Lower lobe of right lung (tissue), 2 donors: ENCODE measurements at regions not wholly inside any gene's neighbourhood (a gene's known extent, or its start where the extent isn't known, plus 50 kb on each side); places are given as distances from the start of the nearest gene placed in this dataset.

Experiments
- ATAC-seq, 2 donors: fragments of 200-7000 bp; cut with Tn5 transposase; one replicate each; pipeline ENCODE4 v1.9.1; 2020 to 2022; ENCODE audit warnings: mild to moderate bottlenecking in 2 of 2, moderate library complexity in 2 of 2
- DNase-seq: peaks from one replicate; pipeline ENCODE4 v3.0.0-alpha.2; 2020
- H3K27ac ChIP-seq: fragments of 200-600 bp; one replicate; pipeline ENCODE4 v1.8.0; 2022
- H3K27me3 ChIP-seq: fragments of 200-600 bp; one replicate; pipeline ENCODE4 v1.8.0; 2022; ENCODE audit warnings: low read depth
- H3K36me3 ChIP-seq: fragments of 200-600 bp; one replicate; pipeline ENCODE4 v1.8.0; 2022; ENCODE audit warnings: mild to moderate bottlenecking
- H3K4me1 ChIP-seq: fragments of 200-600 bp; one replicate; pipeline ENCODE4 v1.8.0; 2022
- H3K4me3 ChIP-seq: fragments of 200-600 bp; one replicate; pipeline ENCODE4 v1.8.0; 2022; ENCODE audit warnings: mild to moderate bottlenecking
- H3K9me3 ChIP-seq: fragments of 200-600 bp; one replicate; pipeline ENCODE4 v1.8.0; 2022
- intact Hi-C: fragments of 100-400 bp; cut with DNase I; formaldehyde crosslinking; loops from one replicate; pipeline ENCODE4 v1.11.0; 2022
- TF ChIP-seq, protein P1 (sequence below): fragments of 200-600 bp; IDR thresholded peaks from one replicate; pipeline ENCODE4 v1.8.0; 2022; ENCODE audit warnings: antibody characterized with exemption, mild to moderate bottlenecking
- donor health status: DM: no; HTN: yes; CAD: no; lungs with severe emphysema.

DNA sequence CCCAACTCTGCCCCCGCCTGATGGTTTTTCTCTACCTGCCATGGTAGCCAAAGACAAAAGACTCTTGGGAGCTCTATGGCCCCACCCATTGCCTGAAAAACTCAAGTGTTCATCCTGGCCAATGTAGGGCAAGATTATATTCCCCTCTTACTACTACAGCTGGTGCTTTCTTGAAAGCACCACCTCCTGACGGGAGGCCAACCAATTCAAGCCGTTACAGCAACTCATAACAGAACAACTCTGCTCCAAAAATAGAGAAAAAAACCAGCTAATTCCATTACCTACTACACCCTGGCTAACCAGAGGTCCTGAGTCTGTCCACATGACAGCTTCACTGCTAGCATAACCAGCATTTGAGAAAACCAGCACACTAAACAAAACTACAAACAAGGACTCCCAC is 127.5 kb upstream of the GAREM1 start:
- Histone ChIP-seq H3K27ac (no peak overlapping the region), H3K4me1 (no peaks in the 10 kb centered on the region), H3K27me3 (no peaks in the 10 kb centered on the region), H3K4me3 (no peak overlapping the region), H3K9me3 (no peaks in the 10 kb centered on the region), H3K36me3 (no peaks in the 10 kb centered on the region)
- DNase-seq (no peak), ATAC-seq (no peak)
- TF ChIP-seq, protein P1, sequence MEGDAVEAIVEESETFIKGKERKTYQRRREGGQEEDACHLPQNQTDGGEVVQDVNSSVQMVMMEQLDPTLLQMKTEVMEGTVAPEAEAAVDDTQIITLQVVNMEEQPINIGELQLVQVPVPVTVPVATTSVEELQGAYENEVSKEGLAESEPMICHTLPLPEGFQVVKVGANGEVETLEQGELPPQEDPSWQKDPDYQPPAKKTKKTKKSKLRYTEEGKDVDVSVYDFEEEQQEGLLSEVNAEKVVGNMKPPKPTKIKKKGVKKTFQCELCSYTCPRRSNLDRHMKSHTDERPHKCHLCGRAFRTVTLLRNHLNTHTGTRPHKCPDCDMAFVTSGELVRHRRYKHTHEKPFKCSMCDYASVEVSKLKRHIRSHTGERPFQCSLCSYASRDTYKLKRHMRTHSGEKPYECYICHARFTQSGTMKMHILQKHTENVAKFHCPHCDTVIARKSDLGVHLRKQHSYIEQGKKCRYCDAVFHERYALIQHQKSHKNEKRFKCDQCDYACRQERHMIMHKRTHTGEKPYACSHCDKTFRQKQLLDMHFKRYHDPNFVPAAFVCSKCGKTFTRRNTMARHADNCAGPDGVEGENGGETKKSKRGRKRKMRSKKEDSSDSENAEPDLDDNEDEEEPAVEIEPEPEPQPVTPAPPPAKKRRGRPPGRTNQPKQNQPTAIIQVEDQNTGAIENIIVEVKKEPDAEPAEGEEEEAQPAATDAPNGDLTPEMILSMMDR, result no peak
- intact Hi-C loops, result no loop called here

DNA sequence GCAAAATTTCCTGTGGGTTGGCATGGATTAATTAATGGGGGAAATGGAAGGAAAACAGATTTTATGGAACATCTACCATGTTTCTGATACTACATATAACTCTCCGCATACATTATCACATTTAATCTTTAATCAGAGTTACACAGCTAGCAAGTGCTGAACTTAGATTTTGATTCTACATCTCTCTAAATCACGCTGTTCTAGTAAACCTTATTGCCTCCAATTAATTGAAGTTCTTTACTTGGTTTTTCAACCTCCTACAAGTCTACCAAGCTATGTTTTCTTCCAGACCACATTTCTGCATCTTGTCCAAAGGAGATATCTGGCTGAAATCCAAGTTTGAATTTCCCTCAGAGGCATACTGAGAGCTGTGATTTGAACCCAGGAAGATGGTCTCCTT is 125.8 kb upstream of the GAREM1 start:
- Histone ChIP-seq H3K27ac (no peak overlapping the region), H3K4me1 (no peaks in the 10 kb centered on the region), H3K27me3 (no peaks in the 10 kb centered on the region), H3K36me3 (no peaks in the 10 kb centered on the region), H3K4me3 (no peak overlapping the region), H3K9me3 (no peaks in the 10 kb centered on the region)
- DNase-seq (no peak), ATAC-seq (no peak)
- intact Hi-C loops, result no loop called here
- TF ChIP-seq, protein P1, result no peak

DNA sequence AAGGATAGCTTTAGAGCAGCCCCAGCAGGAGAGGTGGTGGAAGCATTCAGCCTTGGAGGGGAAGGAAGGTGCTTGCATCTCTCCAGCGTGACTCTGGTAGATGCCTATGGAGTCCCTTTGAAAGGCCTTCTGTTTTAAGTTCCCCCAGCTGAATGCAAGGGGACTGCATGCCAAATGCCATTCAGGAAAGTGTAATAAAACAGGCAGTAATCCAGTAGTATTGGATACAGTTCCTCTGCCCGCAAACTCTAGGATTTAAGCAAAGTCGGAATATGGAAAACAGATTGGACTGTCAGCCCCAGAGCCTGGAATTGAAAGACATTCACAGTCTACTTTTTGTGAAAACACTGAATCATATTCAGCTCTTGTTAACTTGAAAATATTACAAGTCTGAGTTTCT is 125.2 kb upstream of the GAREM1 start:
- intact Hi-C loops, result no loop called here
- no peaks in the 10 kb centered on the region for H3K9me3 ChIP-seq
- no peak overlapping the region for H3K27ac ChIP-seq
- TF ChIP-seq, protein P1, result no peak
- DNase-seq (no peak), ATAC-seq (no peak)
- no peaks in the 10 kb centered on the region for H3K36me3 ChIP-seq
- no peaks in the 10 kb centered on the region for H3K27me3 ChIP-seq
- H3K4me3 ChIP-seq, result no peak overlapping the region
- no peaks in the 10 kb centered on the region for H3K4me1 ChIP-seq

DNA sequence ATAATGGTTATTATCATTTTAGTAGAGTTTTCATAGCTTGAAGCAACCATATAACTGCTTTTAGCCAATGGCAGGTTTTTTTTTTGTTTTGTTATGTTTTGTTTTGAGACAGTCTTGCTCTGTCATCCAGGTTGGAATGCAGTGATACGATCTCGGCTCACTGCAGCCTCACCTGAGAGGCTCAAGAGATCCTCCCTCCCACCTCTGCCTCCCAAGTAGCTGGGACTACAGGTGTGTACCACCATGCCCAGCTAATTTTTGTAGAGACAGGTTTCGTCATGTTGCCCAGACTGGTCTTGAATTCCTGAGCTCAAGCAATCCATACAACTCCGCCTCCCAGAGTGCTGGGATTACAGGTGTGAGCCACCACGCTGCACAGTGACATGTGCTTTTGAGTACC is 117.5 kb upstream of the GAREM1 start:
- H3K4me1 ChIP-seq, result no peaks in the 10 kb centered on the region
- ATAC-seq (no peak), DNase-seq (no peak)
- no peaks in the 10 kb centered on the region for H3K36me3 ChIP-seq
- no peaks in the 10 kb centered on the region for H3K27me3 ChIP-seq
- intact Hi-C loops, result no loop called here
- no peak overlapping the region for H3K27ac ChIP-seq
- no peaks in the 10 kb centered on the region for H3K9me3 ChIP-seq
- TF ChIP-seq, protein P1, result no peak
- no peak overlapping the region for H3K4me3 ChIP-seq

DNA sequence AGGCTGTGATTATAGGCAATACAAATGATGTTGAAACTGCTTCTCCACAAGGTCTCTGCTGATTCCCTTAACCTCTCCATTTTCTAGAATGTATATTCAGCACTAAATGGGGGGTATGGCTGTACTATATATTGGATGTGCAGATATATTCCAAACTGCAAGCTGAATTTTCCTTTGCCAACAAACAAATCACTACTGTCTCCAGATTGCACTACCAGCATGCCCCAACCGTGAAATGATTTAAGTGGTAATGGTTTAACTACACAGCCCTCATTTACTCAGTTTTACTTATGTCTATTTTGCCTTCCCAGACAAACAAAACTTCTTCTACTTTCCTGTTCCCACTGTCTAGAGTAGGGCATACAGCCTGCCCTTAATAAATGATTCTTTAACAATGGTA is 112.7 kb upstream of the GAREM1 start:
- TF ChIP-seq, protein P1, result no peak
- DNase-seq, result no peak
- no peak for ATAC-seq

DNA sequence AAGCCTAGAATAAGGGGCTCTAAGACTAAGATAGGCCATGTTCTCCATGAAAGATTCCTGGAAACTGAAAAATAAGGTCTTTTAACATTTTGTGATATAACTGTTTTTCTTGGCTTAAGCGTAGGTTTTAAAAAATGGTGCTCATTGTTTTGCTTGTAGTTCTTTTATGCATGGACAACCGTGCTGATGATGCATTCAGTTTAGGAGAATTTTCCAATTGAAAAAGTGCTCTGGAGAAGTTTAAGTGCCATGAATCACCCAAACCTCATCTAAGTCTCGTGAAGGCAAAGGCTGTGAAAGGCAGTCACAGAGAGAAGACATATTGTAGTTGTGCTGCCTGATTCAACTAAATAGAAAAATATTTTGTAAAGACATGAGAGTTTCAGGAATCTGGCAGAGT is 111.8 kb upstream of the GAREM1 start:
- Histone ChIP-seq H3K4me1 (no peaks in the 10 kb centered on the region), H3K4me3 (no peak overlapping the region), H3K9me3 (no peaks in the 10 kb centered on the region), H3K36me3 (no peaks in the 10 kb centered on the region), H3K27ac (no peak overlapping the region), H3K27me3 (no peaks in the 10 kb centered on the region)
- ATAC-seq (no peak), DNase-seq (no peak)
- intact Hi-C loops, result no loop called here
- TF ChIP-seq, protein P1, result no peak

More for the DNA sequence above, 112.7 kb upstream of the GAREM1 start:
- no peak overlapping the region for H3K4me3 ChIP-seq
- no peaks in the 10 kb centered on the region for H3K27me3 ChIP-seq
- intact Hi-C loops, result no loop called here
- H3K9me3 ChIP-seq, result no peaks in the 10 kb centered on the region
- no peaks in the 10 kb centered on the region for H3K4me1 ChIP-seq
- H3K27ac ChIP-seq, result no peak overlapping the region
- H3K36me3 ChIP-seq, result no peaks in the 10 kb centered on the region
